Brain pericyte (primary cell): ENCODE measurements at regions not wholly inside any gene's neighbourhood (a gene's known extent, or its start where the extent isn't known, plus 50 kb on each side); places are given as distances from the start of the nearest gene placed in this dataset.
"Not testable (repeated sequence)": the region's sequence is repeated elsewhere in the genome, so short reads cannot be mapped to it uniquely, and the experiment has no call there.

Source experiments
- DNase-seq: peaks from one replicate; pipeline ENCODE4 v3.0.0-alpha.2; 2012; ENCODE audit warnings: low read depth, low spot score

- no peak for DNase-seq
Measured at GRCh38 chr10:20616056-20616671, 280.9 kb downstream of the NEBL start.

- no peak for DNase-seq
Measured at GRCh38 chr10:20615395-20615794, 281.7 kb downstream of the NEBL start.

GRCh38 chr10:20614911-20615310 lies 282.2 kb downstream of the NEBL start:
- DNase-seq = no peak

- DNase-seq = no peak
Measured at GRCh38 chr10:20608503-20608902, 288.6 kb downstream of the NEBL start.

- no peak for DNase-seq
Measured at GRCh38 chr10:20606985-20607384, 290.1 kb downstream of the NEBL start.

- no peak for DNase-seq
Measured at GRCh38 chr10:20601941-20602461, 295.1 kb downstream of the NEBL start.

- DNase-seq = peak; percentile 46
Measured at GRCh38 chr10:20598590-20598989, 298.5 kb downstream of the NEBL start.

- DNase-seq = no peak
Measured at GRCh38 chr10:20596911-20597310, 300.2 kb downstream of the NEBL start.

GRCh38 chr10:20596065-20596755 lies 300.9 kb downstream of the NEBL start:
- no peak for DNase-seq

- DNase-seq = no peak
Measured at GRCh38 chr10:20593649-20594048, 303.5 kb downstream of the NEBL start.

- DNase-seq = no peak
Measured at GRCh38 chr10:20582041-20582440, 315.1 kb downstream of the NEBL start.

- DNase-seq = no peak
Measured at GRCh38 chr10:20573924-20574323, 323.2 kb downstream of the NEBL start.

GRCh38 chr10:20555990-20556389 lies 341.1 kb downstream of the NEBL start:
- DNase-seq = not testable (repeated sequence)

GRCh38 chr10:20552382-20552781 lies 344.7 kb downstream of the NEBL start:
- DNase-seq = no peak

GRCh38 chr10:20551761-20552160 lies 345.4 kb downstream of the NEBL start:
- DNase-seq = no peak

GRCh38 chr10:20535897-20536881 lies 360.9 kb downstream of the NEBL start:
- no peak for DNase-seq

GRCh38 chr10:20531241-20531883 lies 365.7 kb downstream of the NEBL start:
- DNase-seq = not testable (repeated sequence)

GRCh38 chr10:20521186-20521585 lies 375.9 kb downstream of the NEBL start:
- DNase-seq = no peak

GRCh38 chr10:20515654-20516053 lies 381.5 kb downstream of the NEBL start:
- DNase-seq = no peak

GRCh38 chr10:20512631-20513030 lies 384.5 kb downstream of the NEBL start:
- DNase-seq = no peak

GRCh38 chr10:20508921-20509320 lies 388.2 kb downstream of the NEBL start:
- DNase-seq = no peak
